SU-DHL-6 (cell line): ENCODE measurements at regions not wholly inside any gene's neighbourhood (a gene's known extent, or its start where the extent isn't known, plus 50 kb on each side); places are given as distances from the start of the nearest gene placed in this dataset.

Source experiments
- H2AFZ ChIP-seq: fragments of 200-600 bp; sonication (generic); 2 replicates; pipeline ENCODE4 v1.6.1; 2014; ENCODE audit warnings: low read depth, mild to moderate bottlenecking, moderate library complexity, mixed read lengths, antibody characterized with exemption, low read length; ENCODE audit not compliant: severe bottlenecking
- H3F3A ChIP-seq: fragments of 200-600 bp; shearing (Covaris generic); 2 replicates; pipeline ENCODE4 v1.6.0; 2016; ENCODE audit warnings: antibody characterized with exemption, mild to moderate bottlenecking; ENCODE audit not compliant: insufficient read depth
- H3K27ac ChIP-seq: fragments of 200-600 bp; sonication (generic); 2 replicates; pipeline ENCODE4 v1.5.1; 2016; ENCODE audit warnings: low read depth, mild to moderate bottlenecking, low read length, moderate library complexity, mixed read lengths
- H3K27me3 ChIP-seq: fragments of 200-600 bp; sonication (generic), shearing (Covaris generic); 2 replicates; pipeline ENCODE4 v1.6.0; 2014; ENCODE audit warnings: mild to moderate bottlenecking, low read length
- H3K36me3 ChIP-seq: fragments of 200-600 bp; sonication (generic); 2 replicates; pipeline ENCODE4 v1.6.1; 2014; ENCODE audit warnings: mild to moderate bottlenecking, low read length, mixed read lengths
- H3K4me2 ChIP-seq: fragments of 300-600, 200-600 bp; shearing (Covaris generic), sonication (generic); 2 replicates; pipeline ENCODE4 v1.6.0; 2014; ENCODE audit warnings: low read length, low read depth, mild to moderate bottlenecking; ENCODE audit not compliant: poor library complexity, severe bottlenecking
- H3K4me3 ChIP-seq: fragments of 200-600 bp; sonication (generic); 2 replicates; pipeline ENCODE4 v1.5.1; 2014; ENCODE audit warnings: antibody characterized with exemption, low read length, mild to moderate bottlenecking, mixed read lengths; ENCODE audit not compliant: insufficient read depth, poor library complexity, severe bottlenecking
- H3K79me2 ChIP-seq: fragments of 200-600 bp; sonication (generic); 2 replicates; pipeline ENCODE4 v1.6.1; 2014; ENCODE audit warnings: mild to moderate bottlenecking, low read length, moderate library complexity; ENCODE audit not compliant: insufficient read depth
- H3K9ac ChIP-seq: fragments of 200-600 bp; sonication (generic); 2 replicates; pipeline ENCODE4 v1.7.0; 2014; ENCODE audit warnings: mild to moderate bottlenecking, low read length
- H3K9me2 ChIP-seq: fragments of 200-600 bp; sonication (generic); replicated peaks from 2 replicates; pipeline ENCODE4 v1.6.1; 2014; ENCODE audit warnings: low read length; ENCODE audit not compliant: insufficient read depth
- H3K9me3 ChIP-seq: fragments of 200-600 bp; sonication (generic); 2 replicates; pipeline ENCODE4 v1.6.1; 2014; ENCODE audit warnings: low read length, mixed read lengths; ENCODE audit not compliant: insufficient read depth
- H4K20me1 ChIP-seq: fragments of 200-600 bp; sonication (generic); 2 replicates; pipeline ENCODE4 v1.6.1; 2014; ENCODE audit warnings: low read depth, mild to moderate bottlenecking, antibody characterized with exemption, low read length, moderate library complexity, mixed read lengths
- CTCF ChIP-seq: fragments of 200-600 bp; sonication (generic); IDR thresholded peaks from one replicate; pipeline ENCODE4 v1.5.1; 2017; ENCODE audit warnings: antibody characterized with exemption, mild to moderate bottlenecking, low read length, moderate library complexity; ENCODE audit not compliant: insufficient read depth, poor library complexity, severe bottlenecking
- EZH2phosphoT487 ChIP-seq: fragments of 200-600 bp; sonication (generic), shearing (Covaris generic); conservative IDR thresholded peaks from 2 replicates; pipeline ENCODE4 v1.6.1; 2018; ENCODE audit warnings: mild to moderate bottlenecking, antibody characterized with exemption, low read length, moderate library complexity, mixed read lengths

GRCh38 chr14:97633131-97633738 lies 836.1 kb downstream of the VRK1 start:
- no peak overlapping the region for H3K27ac ChIP-seq
- H3K79me2 ChIP-seq, result no peaks in the 10 kb centered on the region
- H3K36me3 ChIP-seq, result no peaks in the 10 kb centered on the region
- H3K4me2 ChIP-seq, result no peak overlapping the region
- H3K9me3 ChIP-seq, result no peaks in the 10 kb centered on the region
- H4K20me1 ChIP-seq, result no peaks in the 10 kb centered on the region
- H3K9ac ChIP-seq, result no peak overlapping the region
- H2AFZ ChIP-seq, result no peak overlapping the region
- no peaks in the 10 kb centered on the region for H3K9me2 ChIP-seq
- H3F3A ChIP-seq, result no peaks in the 10 kb centered on the region
- no peak for TF ChIP-seq EZH2phosphoT487
- TF ChIP-seq CTCF, result no peak
- H3K4me3 ChIP-seq, result no peak overlapping the region
- H3K27me3 ChIP-seq, result no peaks in the 10 kb centered on the region

GRCh38 chr14:97634751-97635150 lies 837.6 kb downstream of the VRK1 start:
- H3K4me2 ChIP-seq, result no peak overlapping the region

GRCh38 chr14:97638864-97639263 lies 841.7 kb downstream of the VRK1 start:
- Histone ChIP-seq H3K4me2 (no peak overlapping the region), H3K9ac (no peak overlapping the region), H3K79me2 (no peaks in the 10 kb centered on the region), H4K20me1 (no peaks in the 10 kb centered on the region), H3K36me3 (no peaks in the 10 kb centered on the region), H3K27me3 (no peaks in the 10 kb centered on the region), H3K27ac (no peak overlapping the region), H3K9me3 (no peaks in the 10 kb centered on the region), H3K4me3 (no peak overlapping the region), H2AFZ (no peak overlapping the region), H3F3A (no peaks in the 10 kb centered on the region), H3K9me2 (no peaks in the 10 kb centered on the region)
- TF ChIP-seq EZH2phosphoT487 (no peak), CTCF (no peak)

More at GRCh38 chr14:97634751-97635150, 837.6 kb downstream of the VRK1 start:
- Histone ChIP-seq H3K36me3 (no peaks in the 10 kb centered on the region), H2AFZ (no peak overlapping the region), H3K4me3 (no peak overlapping the region), H3K9ac (no peak overlapping the region), H3K9me3 (no peaks in the 10 kb centered on the region), H3K27me3 (no peaks in the 10 kb centered on the region), H4K20me1 (no peaks in the 10 kb centered on the region), H3F3A (no peaks in the 10 kb centered on the region), H3K79me2 (no peaks in the 10 kb centered on the region), H3K27ac (no peak overlapping the region), H3K9me2 (no peaks in the 10 kb centered on the region)
- TF ChIP-seq EZH2phosphoT487, result no peak

GRCh38 chr14:97640031-97640430 lies 842.8 kb downstream of the VRK1 start:
- Histone ChIP-seq H3K9me2 (no peaks in the 10 kb centered on the region), H3K79me2 (no peaks in the 10 kb centered on the region)

More at GRCh38 chr14:97640031-97640430, 842.8 kb downstream of the VRK1 start:
- H3K36me3 ChIP-seq, result no peaks in the 10 kb centered on the region
- H3K4me3 ChIP-seq, result no peak overlapping the region
- H3K27ac ChIP-seq, result no peak overlapping the region
- no peaks in the 10 kb centered on the region for H3F3A ChIP-seq
- H3K9me3 ChIP-seq, result no peaks in the 10 kb centered on the region
- H2AFZ ChIP-seq, result no peak overlapping the region
- H4K20me1 ChIP-seq, result no peaks in the 10 kb centered on the region
- no peak overlapping the region for H3K9ac ChIP-seq
- no peaks in the 10 kb centered on the region for H3K27me3 ChIP-seq
- TF ChIP-seq EZH2phosphoT487 (no peak), CTCF (no peak)
- no peak overlapping the region for H3K4me2 ChIP-seq
